Head of caudate nucleus (tissue), 42 donors: ENCODE measurements at regions not wholly inside any gene's neighbourhood (a gene's known extent, or its start where the extent isn't known, plus 50 kb on each side); places are given as distances from the start of the nearest gene placed in this dataset.

Experiments
- DNase-seq, 42 donors: peaks; one replicate each; pipeline versions ENCODE4 v3.0.0 to v3.0.0-alpha.2; 2020 to 2021; ENCODE audit warnings: mixed read lengths in 7 of 42
- intact Hi-C: fragments of 100-400 bp; cut with DNase I; formaldehyde crosslinking; loops from one replicate; pipeline ENCODE4 v1.15.0; 2022

- intact Hi-C loops = no loop called here
Observed at GRCh38 chr3:64939309-64939708, 251.5 kb upstream of the ADAMTS9 start.

DNA sequence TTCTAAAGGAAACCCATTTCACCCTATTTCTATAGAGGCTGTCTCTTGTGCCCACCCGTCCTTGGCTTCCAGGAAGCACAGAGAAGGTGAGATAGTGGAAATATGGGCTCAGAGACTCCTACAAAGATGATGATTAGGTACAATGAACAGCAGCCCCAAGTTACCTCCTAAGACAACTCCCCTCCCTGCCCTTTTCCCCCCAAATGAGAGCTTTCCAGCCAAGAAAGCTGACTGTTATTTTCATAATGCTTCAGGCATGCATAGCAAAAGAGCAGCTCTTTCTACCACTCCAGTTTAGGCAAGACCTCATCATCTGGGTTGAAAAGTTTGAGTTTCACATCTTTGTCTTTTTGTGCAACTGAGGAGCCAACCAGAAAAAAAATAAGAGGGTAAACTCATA, 248.8 kb upstream of the ADAMTS9 start:
- intact Hi-C loops = no loop called here
- no peak for DNase-seq

More at GRCh38 chr3:64939309-64939708, 251.5 kb upstream of the ADAMTS9 start:
- DNase-seq = no peak

GRCh38 chr3:64935971-64936370, 248.2 kb upstream of the ADAMTS9 start:
- intact Hi-C loops = no loop called here
- DNase-seq = no peak

DNA sequence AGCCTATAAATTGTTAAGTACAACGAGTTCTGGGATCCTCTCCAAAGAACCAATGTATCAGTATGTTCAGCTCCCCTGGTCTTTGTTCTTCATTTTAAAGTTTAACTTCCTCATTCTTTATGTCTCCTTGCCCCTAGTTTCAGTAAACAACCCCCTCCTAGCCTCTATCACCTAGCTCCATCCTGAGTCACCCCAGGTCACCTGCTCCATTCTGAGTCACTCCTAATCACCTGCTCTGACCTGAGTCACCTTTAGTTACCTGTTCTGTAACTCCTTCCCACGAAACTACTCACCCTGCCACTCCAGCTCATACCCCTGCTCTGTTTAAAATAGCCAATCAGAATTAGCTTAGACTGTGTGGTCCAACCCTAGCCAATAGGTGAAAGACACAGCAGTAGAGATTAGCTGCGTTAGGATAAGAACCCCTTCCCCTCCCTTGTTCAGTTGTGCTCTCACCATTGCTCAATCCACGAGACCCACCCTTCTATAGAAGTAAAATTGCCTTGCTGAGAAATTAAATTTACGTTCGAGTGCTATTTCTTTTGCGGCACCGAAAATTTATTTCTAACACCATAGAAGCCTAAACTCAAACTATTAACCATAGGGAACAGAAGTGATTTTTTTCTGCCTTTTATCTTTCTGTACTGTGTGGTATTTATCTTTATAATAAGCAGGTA, 245.0 kb upstream of the ADAMTS9 start:
- intact Hi-C loops = no loop called here
- no peak for DNase-seq

- intact Hi-C loops = no loop called here
- no peak for DNase-seq
Observed at GRCh38 chr3:64932016-64932518, 244.3 kb upstream of the ADAMTS9 start.

- no peak for DNase-seq
- intact Hi-C loops = no loop called here
Observed at GRCh38 chr3:64930891-64931290, 243.1 kb upstream of the ADAMTS9 start.

- DNase-seq = no peak
- intact Hi-C loops = no loop called here
Observed at GRCh38 chr3:64928683-64929082, 240.9 kb upstream of the ADAMTS9 start.

DNA sequence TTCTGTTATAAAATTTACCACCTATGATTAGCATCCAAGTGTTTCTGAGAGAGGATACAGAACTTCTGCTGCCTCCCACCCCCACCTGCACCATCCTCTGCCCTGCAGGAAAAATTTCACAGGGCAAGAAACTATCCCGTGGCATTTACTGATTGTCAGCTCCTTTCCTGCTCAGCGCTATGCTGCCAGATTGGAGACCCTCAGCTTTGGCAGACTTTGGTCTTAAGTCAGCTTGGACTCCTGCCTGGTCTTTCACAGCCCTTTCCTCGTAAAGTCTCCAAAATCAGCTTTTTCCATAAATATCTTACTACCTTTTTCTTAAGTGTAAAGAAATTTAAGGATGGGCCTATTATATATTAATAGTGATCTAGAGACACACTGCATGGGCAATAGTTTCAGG, 239.9 kb upstream of the ADAMTS9 start:
- DNase-seq = no peak
- intact Hi-C loops = no loop called here

DNA sequence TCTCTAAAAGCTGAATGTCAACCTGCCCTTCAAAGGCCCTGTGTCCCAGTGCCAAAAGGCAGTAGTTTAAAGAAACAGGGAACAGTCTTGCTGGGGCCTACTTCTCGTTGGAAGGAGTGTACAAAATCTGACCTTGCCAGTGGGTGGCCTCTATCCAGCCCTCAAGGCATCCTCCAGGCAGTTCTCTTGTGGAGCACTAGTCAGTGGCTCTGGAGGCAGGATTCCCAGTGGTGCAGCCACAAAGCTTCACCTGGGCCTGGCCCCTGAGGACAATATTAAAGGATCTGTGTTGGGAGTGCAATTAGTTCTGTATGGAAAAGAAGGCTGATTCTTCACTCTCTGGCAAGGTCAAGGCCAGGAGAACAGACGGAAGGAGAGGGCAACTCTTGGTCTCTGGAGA, 237.8 kb upstream of the ADAMTS9 start:
- intact Hi-C loops = no loop called here
- no peak for DNase-seq

- intact Hi-C loops = no loop called here
- DNase-seq = no peak
Observed at GRCh38 chr3:64924961-64925360, 237.2 kb upstream of the ADAMTS9 start.

- DNase-seq = no peak
- intact Hi-C loops = no loop called here
Observed at GRCh38 chr3:64922213-64922612, 234.4 kb upstream of the ADAMTS9 start.

DNA sequence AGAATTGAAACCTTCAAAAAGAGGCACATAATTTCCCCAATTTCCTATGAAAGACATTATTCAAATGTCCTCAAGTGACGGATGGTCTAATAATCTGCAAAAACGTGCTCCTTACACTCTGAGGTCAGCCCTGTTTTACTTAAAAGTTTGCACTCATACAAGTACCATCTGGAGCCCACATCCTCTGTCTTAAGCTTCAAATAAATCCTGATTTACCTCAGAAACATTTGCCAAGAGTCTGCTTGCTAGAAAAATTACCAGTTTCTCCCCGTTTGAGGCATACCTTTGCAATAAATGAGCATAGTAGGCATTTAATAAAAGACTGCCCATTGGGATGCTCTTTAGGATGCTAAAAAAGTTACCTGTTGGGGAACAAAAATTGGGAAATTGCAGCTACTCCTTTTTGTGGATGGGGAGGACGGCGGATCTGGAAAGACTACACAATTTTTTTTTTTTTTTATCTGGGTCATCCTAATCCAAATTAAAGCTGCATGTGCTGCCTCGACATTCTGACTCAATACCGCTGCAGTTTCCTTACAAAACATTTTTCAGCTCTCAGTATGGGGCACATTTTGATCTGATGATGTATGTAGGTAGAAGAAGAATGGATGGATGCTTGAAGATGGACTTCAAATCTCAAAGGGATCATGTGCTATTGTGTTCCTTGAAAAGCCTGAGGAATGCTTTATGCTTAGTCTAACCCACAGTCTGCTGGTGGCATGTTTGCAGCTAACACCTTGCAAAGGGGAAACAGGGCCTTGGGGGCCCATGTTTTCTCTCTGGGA, 233.7 kb upstream of the ADAMTS9 start:
- intact Hi-C loops = no loop called here
- no peak for DNase-seq

DNA sequence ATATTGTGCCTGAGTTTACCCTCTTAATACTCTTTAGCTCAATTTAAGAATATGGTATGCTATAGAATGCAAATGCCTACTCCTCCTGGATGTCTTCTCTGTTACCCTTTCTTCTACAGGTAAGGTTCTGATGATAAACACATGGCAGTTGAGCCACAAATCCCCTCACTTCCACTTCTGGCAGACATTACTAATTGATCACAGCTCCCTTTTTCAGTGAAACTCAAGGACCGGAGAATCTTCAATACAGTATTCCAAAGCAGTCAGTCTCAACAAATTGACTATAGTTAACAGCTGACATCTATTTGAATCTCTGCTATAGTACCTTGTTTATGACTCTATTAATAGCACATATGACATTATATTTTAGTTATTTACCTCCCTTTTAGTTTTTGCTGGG, 232.1 kb upstream of the ADAMTS9 start:
- intact Hi-C loops = no loop called here
- DNase-seq = no peak

GRCh38 chr3:64918989-64919388, 231.2 kb upstream of the ADAMTS9 start:
- no peak for DNase-seq
- intact Hi-C loops = no loop called here

GRCh38 chr3:64917914-64918453, 230.2 kb upstream of the ADAMTS9 start:
- DNase-seq = no peak
- intact Hi-C loops = no loop called here

DNA sequence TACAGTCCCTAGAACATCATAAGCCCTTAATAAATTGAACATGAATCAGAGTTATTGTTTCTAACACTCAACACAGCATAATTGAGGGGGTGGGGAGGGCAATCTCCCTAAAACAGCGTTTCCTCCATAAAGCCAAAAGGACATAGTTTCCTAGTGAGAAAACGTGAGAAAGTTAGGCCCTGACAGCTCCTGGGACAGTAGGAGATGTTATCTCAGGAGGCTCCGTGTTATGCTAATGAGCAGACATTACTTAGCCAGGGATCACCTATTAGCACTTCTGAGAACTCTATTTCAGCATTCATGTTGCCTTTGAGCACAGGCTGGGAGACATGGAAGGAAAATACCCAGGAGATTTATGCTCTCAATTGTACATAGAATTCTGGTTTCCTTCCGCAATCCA, 229.1 kb upstream of the ADAMTS9 start:
- DNase-seq = no peak
- intact Hi-C loops = no loop called here

DNA sequence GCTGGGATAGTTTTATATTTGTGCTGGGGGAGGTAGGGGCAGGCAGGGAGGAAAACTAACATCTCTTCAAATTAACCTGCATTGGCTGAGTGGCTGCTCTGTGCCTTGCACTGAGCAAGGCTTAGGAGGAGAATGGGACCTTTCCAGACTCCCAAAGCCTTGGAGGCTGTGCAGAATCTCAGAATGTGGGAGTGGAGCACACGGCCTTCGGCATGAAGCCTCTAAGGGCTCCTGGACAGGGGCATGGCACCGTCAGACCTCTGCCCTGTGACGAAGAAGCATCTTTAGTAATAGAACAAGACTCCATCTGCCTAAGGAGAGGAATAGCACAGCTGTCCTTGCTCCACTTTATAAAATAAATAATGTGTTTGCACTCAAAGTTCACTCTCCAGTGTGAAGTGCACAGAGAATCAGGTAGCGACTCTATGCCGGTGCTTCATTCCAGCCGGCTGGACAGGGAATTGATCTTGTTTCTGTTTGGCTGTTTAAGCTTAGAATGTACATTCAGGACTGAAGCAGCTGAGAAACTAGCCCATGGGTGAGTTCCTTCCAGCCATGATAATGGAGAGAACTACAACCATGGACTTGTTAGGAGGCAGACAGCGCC, 228.5 kb upstream of the ADAMTS9 start:
- intact Hi-C loops = no loop called here
- DNase-seq = no peak

- DNase-seq = no peak
- intact Hi-C loops = no loop called here
Observed at GRCh38 chr3:64915778-64916177, 228.0 kb upstream of the ADAMTS9 start.

DNA sequence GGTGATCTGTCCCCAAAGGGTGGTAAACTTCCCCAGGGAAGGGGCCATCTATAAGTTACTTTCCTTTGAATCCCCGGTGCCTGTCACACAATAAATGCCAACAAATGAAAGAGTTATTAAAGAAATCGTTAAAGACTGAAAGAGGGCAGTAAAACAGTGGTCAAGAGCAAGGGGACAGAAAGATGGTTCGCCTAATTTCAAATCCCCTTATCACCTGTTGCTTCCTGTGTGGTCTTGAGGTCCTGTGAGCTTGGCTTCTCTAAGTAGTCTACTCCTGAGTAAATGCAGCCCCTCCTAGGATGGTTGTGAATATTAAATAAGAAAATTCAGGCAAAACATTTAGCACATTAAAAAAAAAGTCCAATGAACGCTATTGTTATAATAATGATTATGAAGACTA, 225.7 kb upstream of the ADAMTS9 start:
- intact Hi-C loops = no loop called here
- no peak for DNase-seq

DNA sequence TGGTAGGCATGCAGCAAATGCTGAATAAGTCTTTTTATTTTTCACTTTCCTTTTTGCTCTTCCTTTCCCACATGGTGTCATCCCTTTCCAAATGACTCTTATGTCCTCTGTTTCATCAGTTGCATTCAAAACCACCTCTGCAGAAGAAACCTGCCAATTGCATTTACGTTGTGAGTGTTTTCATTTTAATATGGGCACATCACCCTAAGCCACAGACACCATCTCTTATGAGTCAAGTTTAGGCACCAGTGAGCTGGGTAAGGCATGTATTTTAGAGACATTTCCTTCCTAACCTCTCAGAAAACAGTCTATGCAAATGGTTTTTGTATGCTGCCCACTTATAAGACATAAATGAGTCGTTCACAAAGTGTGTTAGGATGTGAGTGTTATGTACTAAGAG, 223.3 kb upstream of the ADAMTS9 start:
- intact Hi-C loops = no loop called here
- no peak for DNase-seq
